HepG2 (cell line): ENCODE measurements at regions not wholly inside any gene's neighbourhood (a gene's known extent, or its start where the extent isn't known, plus 50 kb on each side); places are given as distances from the start of the nearest gene placed in this dataset.

Source experiments
- ATAC-seq: fragments of 200-7000 bp; cut with Tn5 transposase; 3 replicates; pipeline ENCODE4 v1.9.1; 2020; ENCODE audit warnings: mild to moderate bottlenecking, moderate library complexity
- BruUV-seq: library from RNA; stranded (reverse); fragments of 400-500 nt; replicated peaks from 2 replicates; lab custom pipeline; 2021; lab: Mats Ljungman, UMichigan
- CTCF ChIA-PET: fragments of 300-600 bp; formaldehyde crosslinking; extraction: SDS; loops from one replicate; lab custom pipeline; 2021; ENCODE audit warnings: low total read pairs, inconsistent platforms, low intra/inter-chr PET ratio; lab: Yijun Ruan, JAX
- POLR2A ChIA-PET: fragments of 350-600 bp; sonication (Branson Sonifier 250); formaldehyde crosslinking; loops from one replicate; lab custom pipeline; 2020; ENCODE audit warnings: antibody characterized with exemption, inconsistent platforms; lab: Yijun Ruan, JAX
- DNase-seq: peaks from one replicate; pipeline ENCODE4 v3.0.0-alpha.2; 2015; ENCODE audit warnings: low spot score
- FAIRE-seq: peaks from 3 replicates; lab custom pipeline; 2011; peaks lifted over from hg19 to GRCh38; lab: Jason Lieb, UNC
- H2AFZ ChIP-seq: one replicate; pipeline ENCODE4 v1.6.1; 2011; ENCODE audit warnings: low read length, inconsistent platforms
- H3K27ac ChIP-seq: fragments of 300-600 bp; 3 replicates; pipeline ENCODE4 v1.8.0; 2011; ENCODE audit warnings: mixed run types, mild to moderate bottlenecking, mixed read lengths, low read length, inconsistent platforms; ENCODE audit not compliant: insufficient read depth; ENCODE audit errors: extremely low read length
- H3K27me3 ChIP-seq, 2 experiments: fragments of 200-600 bp in 1 of 2; 2 replicates in 1 of 2; 3 replicates in 1 of 2; pipeline versions ENCODE4 v1.6.0 to v1.8.0; 2011; ENCODE audit warnings: low read length in 2 of 2, mild to moderate bottlenecking in 2 of 2, moderate library complexity in 2 of 2, inconsistent platforms in 1 of 2; ENCODE audit not compliant: insufficient read depth in 2 of 2, control insufficient read depth in 1 of 2
- H3K36me3 ChIP-seq, 2 experiments: fragments of 200-600 bp in 1 of 2; replicated peaks in 1 of 2; 2 replicates in 1 of 2; 3 replicates in 1 of 2; pipeline versions ENCODE4 v1.5.1 to v1.8.0; 2011; ENCODE audit warnings: low read length in 2 of 2, inconsistent platforms in 1 of 2; ENCODE audit not compliant: insufficient read depth in 2 of 2, control insufficient read depth in 1 of 2
- H3K4me1 ChIP-seq: 2 replicates; pipeline ENCODE4 v1.5.1; 2012; ENCODE audit warnings: low read length, inconsistent platforms; ENCODE audit not compliant: insufficient read depth
- H3K4me2 ChIP-seq: 2 replicates; pipeline ENCODE4 v1.6.0; 2011; ENCODE audit warnings: low read depth, low read length, inconsistent platforms
- H3K4me3 ChIP-seq, 3 experiments: fragments of 200-600 bp in 1 of 3; sonication (generic), shearing (Covaris generic) in 1 of 3; replicated peaks in 1 of 3; 2 replicates each; pipeline ENCODE4 v1.5.1; 2011 to 2016; ENCODE audit warnings: low read length in 3 of 3, inconsistent platforms in 2 of 3, low read depth in 2 of 3, mild to moderate bottlenecking in 2 of 3, control low read depth in 1 of 3, mixed read lengths in 1 of 3; ENCODE audit not compliant: insufficient read depth in 1 of 3
- H3K79me2 ChIP-seq: one replicate; pipeline ENCODE4 v1.6.1; 2011; ENCODE audit warnings: low read length, inconsistent platforms; ENCODE audit not compliant: insufficient read depth
- H3K9ac ChIP-seq: 2 replicates; pipeline ENCODE4 v1.6.0; 2011; ENCODE audit warnings: mild to moderate bottlenecking, low read depth, low read length, inconsistent platforms; ENCODE audit not compliant: insufficient read depth
- H3K9me3 ChIP-seq: 2 replicates; pipeline ENCODE4 v1.5.1; 2012; ENCODE audit warnings: mild to moderate bottlenecking, low read length
- H4K20me1 ChIP-seq: 2 replicates; pipeline ENCODE4 v1.6.0; 2011; ENCODE audit warnings: inconsistent platforms, mild to moderate bottlenecking, low read length, moderate library complexity; ENCODE audit not compliant: insufficient read depth
- ASH2L ChIP-seq: fragments of 300-600, 200-600 bp; sonication (generic); IDR thresholded peaks from 2 replicates; pipeline ENCODE4 v1.7.0; 2017; ENCODE audit warnings: low read depth, mild to moderate bottlenecking, moderate library complexity, mixed read lengths, low read length; ENCODE audit not compliant: insufficient read length
- ATM ChIP-seq: fragments of 450-650 bp; IDR thresholded peaks from 2 replicates; pipeline ENCODE4 v1.7.1; 2017; ENCODE audit warnings: mild to moderate bottlenecking, borderline replicate concordance
- KAT2B ChIP-seq: fragments of 150-350 bp; IDR thresholded peaks from 2 replicates; pipeline ENCODE4 v1.6.1; 2014; ENCODE audit warnings: low read depth, low read length, borderline replicate concordance
- RNF2 ChIP-seq: fragments of 450-650 bp; conservative IDR thresholded peaks from 2 replicates; pipeline ENCODE4 v1.6.1; 2016; ENCODE audit warnings: low read depth
- SCMH1 ChIP-seq: sonication (generic); formaldehyde crosslinking; IDR thresholded peaks from 2 replicates; pipeline ENCODE4 v1.9.0; 2021; ENCODE audit warnings: missing genetic modification reagents, mild to moderate bottlenecking, borderline replicate concordance
- ZMYM3 ChIP-seq: sonication (generic); formaldehyde crosslinking; IDR thresholded peaks from 2 replicates; pipeline ENCODE4 v1.5.1; 2020; ENCODE audit warnings: mild to moderate bottlenecking, missing genetic modification reagents
- WGBS: methylation state at CpG from one replicate; pipeline ENCODE4 v1.1.6; 2017; ENCODE audit warnings: low lambda C conversion rate; 5-methylcytosine and 5-hydroxymethylcytosine counted together
- in situ Hi-C: cut with HindIII; loops from 2 replicates; pipeline ENCODE4 v1.10.0; 2017; ENCODE audit warnings: low pct_unique_long_range_greater_than_20kb; ENCODE audit not compliant: extremely low pct_ligation_motif_present
- intact Hi-C: fragments of 100-400 bp; cut with micrococcal nuclease; formaldehyde crosslinking; loops from one replicate; pipeline ENCODE4 v1.10.0; 2022; ENCODE audit not compliant: unreplicated experiment
- TF ChIP-seq, protein P1 (sequence below): sonication (generic); formaldehyde crosslinking; IDR thresholded peaks from 2 replicates; pipeline ENCODE4 v1.5.0; 2020; ENCODE audit warnings: mild to moderate bottlenecking, missing genetic modification reagents
- TF ChIP-seq, protein P2 (sequence below): sonication (generic); formaldehyde crosslinking; IDR thresholded peaks from 2 replicates; pipeline ENCODE4 v1.8.1; 2023; ENCODE audit warnings: mild to moderate bottlenecking, inconsistent platforms, moderate library complexity, missing genetic modification reagents, borderline replicate concordance
- TF ChIP-seq, protein P3 (sequence below): sonication (generic); formaldehyde crosslinking; IDR thresholded peaks from 2 replicates; pipeline ENCODE4 v1.5.1; 2020; ENCODE audit warnings: mild to moderate bottlenecking, missing genetic modification reagents
- TF ChIP-seq, protein P4 (sequence below): sonication (generic); formaldehyde crosslinking; conservative IDR thresholded peaks from 2 replicates; pipeline ENCODE4 v1.8.0; 2022; ENCODE audit warnings: low read depth, missing genetic modification reagents
- TF ChIP-seq, protein P5 (sequence below): IDR thresholded peaks from 2 replicates; pipeline ENCODE4 v1.6.1; 2016; ENCODE audit warnings: missing compliant biosample characterization, missing genetic modification reagents, borderline replicate concordance

DNA sequence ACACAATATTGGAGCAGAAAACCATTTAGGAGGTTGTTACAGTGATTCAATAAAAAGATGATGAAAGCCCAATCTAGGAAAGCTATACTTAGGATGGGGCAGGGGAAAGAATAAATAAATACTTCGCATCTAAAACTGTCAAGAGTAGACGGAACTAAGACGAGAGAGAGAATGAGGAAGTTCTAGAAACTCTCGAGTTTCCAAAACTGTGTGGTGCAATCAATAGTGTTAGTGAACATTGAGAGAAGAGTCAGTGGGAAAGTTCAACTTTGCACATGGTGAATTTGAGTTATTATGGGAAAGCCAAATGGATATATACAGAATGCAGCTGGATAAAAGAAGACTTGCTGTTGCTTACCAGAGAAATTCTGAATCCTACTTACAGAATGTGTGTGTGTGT is 133.8 kb upstream of the MEOX2 start:
- Histone ChIP-seq H3K9ac (no peak overlapping the region), H3K27ac (no peak overlapping the region), H3K79me2 (no peaks in the 10 kb centered on the region), H3K27me3 (no peaks in the 10 kb centered on the region), H3K4me2 (no peak overlapping the region), H3K36me3 (no peaks in the 10 kb centered on the region), H2AFZ (no peak overlapping the region), H3K4me1 (no peaks in the 10 kb centered on the region), H3K9me3 (no peaks in the 10 kb centered on the region), H3K4me3 (no peak overlapping the region), H4K20me1 (no peaks in the 10 kb centered on the region)
- BruUV-seq, result no TSS peak
- FAIRE-seq (no peak), DNase-seq (no peak), ATAC-seq (no peak)
- POLR2A ChIA-PET, result no interaction called here
- CTCF ChIA-PET, result no interaction called here
- WGBS, result under 1% methylated on average over 4 of the region's 4 CpGs
- intact Hi-C loops, result no loop called here
- TF ChIP-seq, protein P1, sequence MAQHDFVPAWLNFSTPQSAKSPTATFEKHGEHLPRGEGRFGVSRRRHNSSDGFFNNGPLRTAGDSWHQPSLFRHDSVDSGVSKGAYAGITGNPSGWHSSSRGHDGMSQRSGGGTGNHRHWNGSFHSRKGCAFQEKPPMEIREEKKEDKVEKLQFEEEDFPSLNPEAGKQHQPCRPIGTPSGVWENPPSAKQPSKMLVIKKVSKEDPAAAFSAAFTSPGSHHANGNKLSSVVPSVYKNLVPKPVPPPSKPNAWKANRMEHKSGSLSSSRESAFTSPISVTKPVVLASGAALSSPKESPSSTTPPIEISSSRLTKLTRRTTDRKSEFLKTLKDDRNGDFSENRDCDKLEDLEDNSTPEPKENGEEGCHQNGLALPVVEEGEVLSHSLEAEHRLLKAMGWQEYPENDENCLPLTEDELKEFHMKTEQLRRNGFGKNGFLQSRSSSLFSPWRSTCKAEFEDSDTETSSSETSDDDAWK (CRISPR knock-in tag), result no peak
- TF ChIP-seq ZMYM3, result no peak
- TF ChIP-seq, protein P2, sequence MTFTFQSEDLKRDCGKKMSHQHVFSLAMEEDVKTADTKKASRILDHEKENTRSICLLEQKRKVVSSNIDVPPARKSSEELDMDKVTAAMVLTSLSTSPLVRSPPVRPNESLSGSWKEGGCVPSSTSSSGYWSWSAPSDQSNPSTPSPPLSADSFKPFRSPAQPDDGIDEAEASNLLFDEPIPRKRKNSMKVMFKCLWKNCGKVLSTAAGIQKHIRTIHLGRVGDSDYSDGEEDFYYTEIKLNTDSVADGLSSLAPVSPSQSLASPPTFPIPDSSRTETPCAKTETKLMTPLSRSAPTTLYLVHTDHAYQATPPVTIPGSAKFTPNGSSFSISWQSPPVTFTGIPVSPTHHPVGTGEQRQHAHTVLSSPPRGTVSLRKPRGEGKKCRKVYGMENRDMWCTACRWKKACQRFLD (CRISPR knock-in tag), result no peak
- TF ChIP-seq RNF2, result no peak
- no peak for TF ChIP-seq ASH2L
- TF ChIP-seq ATM, result no peak
- no peak for TF ChIP-seq SCMH1 (CRISPR knock-in tag)
- TF ChIP-seq, protein P3, sequence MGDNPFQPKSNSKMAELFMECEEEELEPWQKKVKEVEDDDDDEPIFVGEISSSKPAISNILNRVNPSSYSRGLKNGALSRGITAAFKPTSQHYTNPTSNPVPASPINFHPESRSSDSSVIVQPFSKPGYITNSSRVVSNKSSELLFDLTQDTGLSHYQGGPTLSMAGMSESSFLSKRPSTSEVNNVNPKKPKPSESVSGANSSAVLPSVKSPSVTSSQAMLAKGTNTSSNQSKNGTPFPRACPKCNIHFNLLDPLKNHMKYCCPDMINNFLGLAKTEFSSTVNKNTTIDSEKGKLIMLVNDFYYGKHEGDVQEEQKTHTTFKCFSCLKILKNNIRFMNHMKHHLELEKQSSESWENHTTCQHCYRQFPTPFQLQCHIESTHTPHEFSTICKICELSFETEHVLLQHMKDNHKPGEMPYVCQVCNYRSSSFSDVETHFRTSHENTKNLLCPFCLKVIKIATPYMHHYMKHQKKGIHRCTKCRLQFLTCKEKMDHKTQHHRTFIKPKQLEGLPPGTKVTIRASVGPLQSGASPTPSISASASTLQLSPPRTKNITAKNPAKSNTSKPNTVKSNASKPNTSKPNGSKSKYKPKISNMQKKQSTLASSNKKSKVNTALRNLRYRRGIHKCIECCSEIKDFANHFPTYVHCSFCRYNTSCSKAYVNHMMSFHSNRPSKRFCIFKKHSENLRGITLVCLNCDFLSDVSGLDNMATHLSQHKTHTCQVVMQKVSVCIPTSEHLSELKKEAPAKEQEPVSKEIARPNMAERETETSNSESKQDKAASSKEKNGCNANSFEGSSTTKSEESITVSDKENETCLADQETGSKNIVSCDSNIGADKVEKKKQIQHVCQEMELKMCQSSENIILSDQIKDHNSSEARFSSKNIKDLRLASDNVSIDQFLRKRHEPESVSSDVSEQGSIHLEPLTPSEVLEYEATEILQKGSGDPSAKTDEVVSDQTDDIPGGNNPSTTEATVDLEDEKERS (CRISPR knock-in tag), result no peak
- TF ChIP-seq, protein P4, sequence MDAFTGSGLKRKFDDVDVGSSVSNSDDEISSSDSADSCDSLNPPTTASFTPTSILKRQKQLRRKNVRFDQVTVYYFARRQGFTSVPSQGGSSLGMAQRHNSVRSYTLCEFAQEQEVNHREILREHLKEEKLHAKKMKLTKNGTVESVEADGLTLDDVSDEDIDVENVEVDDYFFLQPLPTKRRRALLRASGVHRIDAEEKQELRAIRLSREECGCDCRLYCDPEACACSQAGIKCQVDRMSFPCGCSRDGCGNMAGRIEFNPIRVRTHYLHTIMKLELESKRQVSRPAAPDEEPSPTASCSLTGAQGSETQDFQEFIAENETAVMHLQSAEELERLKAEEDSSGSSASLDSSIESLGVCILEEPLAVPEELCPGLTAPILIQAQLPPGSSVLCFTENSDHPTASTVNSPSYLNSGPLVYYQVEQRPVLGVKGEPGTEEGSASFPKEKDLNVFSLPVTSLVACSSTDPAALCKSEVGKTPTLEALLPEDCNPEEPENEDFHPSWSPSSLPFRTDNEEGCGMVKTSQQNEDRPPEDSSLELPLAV, result no peak
- TF ChIP-seq, protein P5, sequence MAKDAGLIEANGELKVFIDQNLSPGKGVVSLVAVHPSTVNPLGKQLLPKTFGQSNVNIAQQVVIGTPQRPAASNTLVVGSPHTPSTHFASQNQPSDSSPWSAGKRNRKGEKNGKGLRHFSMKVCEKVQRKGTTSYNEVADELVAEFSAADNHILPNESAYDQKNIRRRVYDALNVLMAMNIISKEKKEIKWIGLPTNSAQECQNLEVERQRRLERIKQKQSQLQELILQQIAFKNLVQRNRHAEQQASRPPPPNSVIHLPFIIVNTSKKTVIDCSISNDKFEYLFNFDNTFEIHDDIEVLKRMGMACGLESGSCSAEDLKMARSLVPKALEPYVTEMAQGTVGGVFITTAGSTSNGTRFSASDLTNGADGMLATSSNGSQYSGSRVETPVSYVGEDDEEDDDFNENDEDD, result no peak
- no peak for TF ChIP-seq KAT2B
- in situ Hi-C loops, result no loop called here
